ES-I3 (cell line): ENCODE measurements at regions not wholly inside any gene's neighbourhood (a gene's known extent, or its start where the extent isn't known, plus 50 kb on each side); places are given as distances from the start of the nearest gene placed in this dataset.
"Not testable (repeated sequence)": the region's sequence is repeated elsewhere in the genome, so short reads cannot be mapped to it uniquely, and the experiment has no call there.

Experiments used
- H3K36me3 ChIP-seq: 2 replicates; pipeline ENCODE4 v1.6.1; 2013; ENCODE audit warnings: mild to moderate bottlenecking, low read length, control low read depth, moderate library complexity; ENCODE audit not compliant: insufficient read depth
- H3K4me1 ChIP-seq: 2 replicates; pipeline ENCODE4 v1.6.1; 2013; ENCODE audit warnings: mild to moderate bottlenecking, control low read depth, low read length; ENCODE audit not compliant: insufficient read depth
- H3K9ac ChIP-seq: 2 replicates; pipeline ENCODE4 v1.6.1; 2013; ENCODE audit warnings: low read depth, mild to moderate bottlenecking, low read length, moderate library complexity
- H3K9me3 ChIP-seq: 2 replicates; pipeline ENCODE4 v1.6.1; 2013; ENCODE audit warnings: mild to moderate bottlenecking, low read length, moderate library complexity; ENCODE audit not compliant: control insufficient read depth, insufficient read depth

DNA sequence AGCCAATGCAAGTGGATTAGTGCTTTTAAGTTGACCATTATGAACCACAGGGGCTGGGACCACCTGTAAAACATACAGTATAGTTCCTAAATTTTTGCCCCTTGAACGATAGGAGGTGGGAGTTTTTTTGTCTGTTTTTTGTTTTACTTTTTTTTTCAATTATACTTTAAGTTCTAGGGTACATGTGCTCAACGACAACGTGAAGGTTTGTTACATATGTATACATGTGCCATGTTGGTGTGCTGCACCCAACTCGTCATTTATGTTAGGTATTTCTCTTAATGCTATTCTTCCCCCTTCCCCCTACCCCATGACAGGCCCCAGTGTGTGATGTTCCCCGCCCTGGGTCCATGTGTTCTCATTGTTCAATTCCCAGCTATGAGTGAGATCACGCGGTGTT lies 1797.9 kb upstream of the PIK3C3 start:
- Histone ChIP-seq H3K36me3 (no peaks in the 10 kb centered on the region), H3K9me3 (no peaks in the 10 kb centered on the region), H3K9ac (no peak overlapping the region), H3K4me1 (no peaks in the 10 kb centered on the region; the same call in 1 of the 2 replicates)

DNA sequence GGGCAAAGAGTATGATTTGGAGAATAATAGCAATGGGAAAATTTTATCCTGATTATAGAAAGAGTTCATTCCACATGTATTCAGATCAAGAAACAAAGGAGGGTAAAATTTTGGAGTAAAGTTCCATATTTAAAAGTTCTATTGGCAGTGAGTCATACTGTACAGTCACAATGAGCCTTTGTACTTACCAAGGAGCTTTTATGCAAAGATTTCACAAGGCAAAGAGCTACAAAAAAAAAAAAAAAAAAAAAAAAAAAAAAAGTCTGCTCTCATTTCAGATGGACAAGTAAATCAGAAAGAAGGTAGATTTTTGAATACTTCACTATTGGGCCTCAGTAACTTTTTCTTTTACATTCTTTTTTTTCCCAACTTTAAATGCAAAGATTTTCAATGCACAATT lies 1802.2 kb upstream of the PIK3C3 start:
- no peak overlapping the region for H3K9ac ChIP-seq

DNA sequence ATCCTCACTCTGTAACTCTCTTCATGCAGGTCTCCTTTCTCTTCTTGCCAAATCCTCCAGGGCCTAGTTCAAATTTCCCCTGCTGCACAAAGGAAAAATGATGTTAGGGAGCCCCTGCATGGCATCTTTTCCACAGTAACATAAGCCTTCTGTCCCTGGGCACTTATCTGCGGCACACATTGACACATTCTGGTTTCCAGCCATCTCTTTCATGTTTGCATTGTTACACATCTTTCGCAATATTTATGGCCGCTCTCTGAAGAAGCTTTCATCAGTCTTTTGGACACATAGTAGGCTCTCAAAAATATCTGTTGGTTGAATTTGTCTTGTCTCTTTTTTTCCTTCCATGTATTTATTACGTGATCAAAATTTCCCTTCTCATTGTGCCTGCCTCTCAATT lies 1806.1 kb upstream of the PIK3C3 start:
- H3K9me3 ChIP-seq, result no peaks in the 10 kb centered on the region
- no peaks in the 10 kb centered on the region for H3K36me3 ChIP-seq
- no peaks in the 10 kb centered on the region for H3K4me1 ChIP-seq
- no peak overlapping the region for H3K9ac ChIP-seq

More for the DNA sequence above, 1802.2 kb upstream of the PIK3C3 start:
- Histone ChIP-seq H3K4me1 (no peaks in the 10 kb centered on the region), H3K36me3 (no peaks in the 10 kb centered on the region), H3K9me3 (no peaks in the 10 kb centered on the region)

DNA sequence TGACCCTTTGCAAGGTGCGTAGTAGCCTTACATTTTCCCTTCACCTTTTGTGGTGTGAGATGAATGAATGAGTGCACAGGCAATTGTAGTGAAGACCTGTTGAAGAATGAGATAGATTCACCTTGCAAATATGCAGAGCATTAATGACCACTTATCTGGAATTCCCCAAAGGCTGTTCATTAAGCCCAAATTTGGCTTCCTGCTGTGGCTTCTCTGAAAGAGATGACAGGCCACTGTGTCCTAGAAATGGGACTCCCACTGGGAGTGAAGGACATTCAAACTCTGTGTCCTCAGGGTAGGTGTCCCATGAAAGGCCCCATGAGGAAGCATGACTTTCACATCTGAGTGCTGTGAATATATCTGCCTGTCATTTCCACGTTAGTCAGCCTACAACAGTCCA lies 1821.8 kb upstream of the PIK3C3 start:
- Histone ChIP-seq H3K9me3 (peaks cover 6% of the 10 kb centered on the region; the same call in 1 of the 2 replicates), H3K4me1 (no peaks in the 10 kb centered on the region), H3K9ac (no peak overlapping the region), H3K36me3 (no peaks in the 10 kb centered on the region)

DNA sequence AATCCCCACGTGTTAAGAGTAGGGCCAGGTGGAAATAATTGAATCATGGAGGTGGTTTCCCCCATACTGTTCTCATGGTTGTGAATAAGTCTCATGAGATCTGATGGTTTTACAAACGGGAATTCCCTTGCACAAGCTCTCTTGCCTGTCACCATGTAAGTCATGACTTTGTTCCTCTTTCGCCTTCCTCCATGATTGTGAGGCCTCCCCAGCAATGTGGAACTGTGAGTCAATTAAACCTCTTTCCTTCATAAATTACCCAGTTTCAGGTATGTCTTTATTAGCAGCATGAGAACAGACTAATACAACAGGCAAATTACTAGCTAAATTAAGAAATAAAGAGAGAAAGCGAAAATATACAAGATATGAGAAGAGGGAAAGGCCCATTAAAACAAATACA lies 1822.6 kb upstream of the PIK3C3 start:
- not testable (repeated sequence) for H3K9me3 ChIP-seq, H3K4me1 ChIP-seq, H3K9ac ChIP-seq, H3K36me3 ChIP-seq

DNA sequence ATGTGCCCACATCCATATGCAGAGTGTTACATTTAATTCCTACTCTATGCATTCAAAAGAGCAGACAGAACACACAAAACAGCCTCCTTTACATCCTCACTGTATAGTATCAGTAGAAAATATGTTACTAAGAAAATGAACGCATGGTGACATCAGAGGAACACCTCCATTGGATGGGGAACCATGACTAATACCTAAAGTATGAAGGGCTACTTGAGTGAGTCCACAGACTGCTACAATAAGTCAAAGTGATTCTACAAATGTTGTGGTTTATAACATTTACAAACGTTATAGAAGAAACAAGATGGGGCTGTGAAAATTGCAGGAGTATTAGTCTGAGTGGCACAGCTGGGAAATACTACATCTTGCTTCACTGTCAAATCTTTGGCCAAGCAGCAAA lies 1830.9 kb upstream of the PIK3C3 start:
- Histone ChIP-seq H3K4me1 (no peaks in the 10 kb centered on the region), H3K9me3 (peaks cover 2% of the 10 kb centered on the region; the same call in 1 of the 2 replicates)

DNA sequence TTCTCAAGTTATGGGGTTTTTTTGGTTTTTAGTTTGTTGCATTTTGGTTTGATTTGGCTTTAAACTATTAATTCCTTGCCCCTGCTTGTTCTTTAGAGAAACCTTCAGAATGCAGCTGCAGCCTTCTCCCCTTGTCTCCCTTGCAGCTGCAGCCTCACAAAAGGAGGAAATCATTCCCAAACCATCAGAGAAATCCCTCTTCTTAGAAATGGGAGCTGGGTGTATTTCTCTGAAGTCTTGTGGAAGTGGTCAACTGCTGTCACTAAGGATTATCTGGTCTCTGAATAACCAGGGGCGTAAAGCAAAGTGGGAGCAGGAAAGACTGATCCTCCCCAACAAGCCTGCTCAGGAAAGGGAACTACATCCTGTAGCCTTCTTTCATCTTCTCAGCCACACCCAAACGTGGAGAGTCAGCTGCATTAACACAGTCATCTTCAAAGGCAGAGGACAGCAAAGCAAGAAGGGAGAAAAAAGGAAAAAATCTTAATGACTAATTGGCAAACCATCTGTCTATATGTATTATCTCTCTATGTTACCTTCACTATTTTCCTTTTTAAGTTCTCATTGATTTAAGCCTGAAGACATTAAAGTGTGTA lies 1834.1 kb upstream of the PIK3C3 start:
- H3K36me3 ChIP-seq, result no peaks in the 10 kb centered on the region
- H3K9me3 ChIP-seq, result peaks cover 2% of the 10 kb centered on the region; the same call in 1 of the 2 replicates
- H3K9ac ChIP-seq, result no peak overlapping the region
- H3K4me1 ChIP-seq, result no peaks in the 10 kb centered on the region

More for the DNA sequence above, 1830.9 kb upstream of the PIK3C3 start:
- Histone ChIP-seq H3K36me3 (no peaks in the 10 kb centered on the region), H3K9ac (no peak overlapping the region)

DNA sequence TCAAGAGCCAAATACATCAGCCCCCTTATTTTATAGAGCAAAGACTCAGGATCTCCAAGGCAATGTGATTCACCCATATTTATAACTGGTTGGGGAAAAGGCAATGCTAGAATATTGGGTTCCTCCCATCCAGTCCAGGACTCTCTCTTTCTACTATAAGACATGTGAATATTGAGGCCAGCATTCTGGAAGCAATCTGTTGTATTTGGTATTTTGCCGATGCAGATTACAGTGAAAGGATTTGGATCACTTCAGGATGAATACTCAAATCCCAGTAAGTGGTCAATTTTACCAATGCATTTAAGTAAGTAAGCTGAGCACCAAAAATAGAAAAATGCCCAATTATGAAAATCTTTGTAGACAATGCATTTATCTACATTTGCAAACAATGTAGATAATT lies 1834.7 kb upstream of the PIK3C3 start:
- Histone ChIP-seq H3K4me1 (no peaks in the 10 kb centered on the region), H3K9me3 (peaks cover 2% of the 10 kb centered on the region; the same call in 1 of the 2 replicates), H3K9ac (no peak overlapping the region), H3K36me3 (no peaks in the 10 kb centered on the region)

DNA sequence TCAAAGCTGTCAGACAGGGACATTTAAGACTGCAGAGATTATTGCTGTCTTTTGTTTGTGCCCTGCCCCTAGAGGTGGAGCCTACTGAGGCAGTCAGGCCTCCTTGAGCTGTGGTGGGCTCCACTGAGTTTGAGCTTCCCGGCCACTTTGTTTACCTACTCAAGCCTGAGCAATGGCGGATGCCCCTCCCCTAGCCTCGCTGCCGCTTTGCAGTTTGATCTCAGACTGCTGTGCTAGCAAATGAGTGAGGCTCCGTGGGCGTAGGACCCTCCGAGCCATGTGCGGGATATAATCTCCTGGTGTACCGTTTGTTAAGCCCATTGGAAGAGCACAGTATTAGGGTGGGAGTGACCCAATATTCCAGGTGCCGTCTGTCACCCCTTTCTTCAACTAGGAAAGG lies 1835.5 kb upstream of the PIK3C3 start:
- not testable (repeated sequence) for H3K9ac ChIP-seq, H3K4me1 ChIP-seq, H3K36me3 ChIP-seq, H3K9me3 ChIP-seq

DNA sequence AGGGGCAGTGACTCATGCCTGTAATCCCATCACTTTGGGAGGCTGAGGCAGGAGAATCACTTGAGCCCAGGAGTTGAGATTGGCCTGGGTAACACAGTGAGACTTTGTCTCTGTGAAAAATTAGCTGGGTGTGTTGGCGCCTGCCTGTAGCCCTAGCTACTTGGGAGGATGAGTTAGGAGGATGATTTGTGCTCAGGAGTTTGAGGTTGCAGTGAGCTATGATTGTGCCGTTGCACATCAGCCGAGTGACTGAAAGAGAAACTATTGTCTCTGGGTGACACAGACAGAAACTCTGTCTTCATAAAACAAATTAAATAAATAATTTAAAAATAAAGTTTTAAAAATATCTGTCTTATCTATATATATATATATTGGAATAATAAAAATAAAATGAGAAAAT lies 1844.6 kb upstream of the PIK3C3 start:
- Histone ChIP-seq H3K9ac (no peak overlapping the region), H3K36me3 (no peaks in the 10 kb centered on the region), H3K4me1 (no peaks in the 10 kb centered on the region), H3K9me3 (no peaks in the 10 kb centered on the region)

DNA sequence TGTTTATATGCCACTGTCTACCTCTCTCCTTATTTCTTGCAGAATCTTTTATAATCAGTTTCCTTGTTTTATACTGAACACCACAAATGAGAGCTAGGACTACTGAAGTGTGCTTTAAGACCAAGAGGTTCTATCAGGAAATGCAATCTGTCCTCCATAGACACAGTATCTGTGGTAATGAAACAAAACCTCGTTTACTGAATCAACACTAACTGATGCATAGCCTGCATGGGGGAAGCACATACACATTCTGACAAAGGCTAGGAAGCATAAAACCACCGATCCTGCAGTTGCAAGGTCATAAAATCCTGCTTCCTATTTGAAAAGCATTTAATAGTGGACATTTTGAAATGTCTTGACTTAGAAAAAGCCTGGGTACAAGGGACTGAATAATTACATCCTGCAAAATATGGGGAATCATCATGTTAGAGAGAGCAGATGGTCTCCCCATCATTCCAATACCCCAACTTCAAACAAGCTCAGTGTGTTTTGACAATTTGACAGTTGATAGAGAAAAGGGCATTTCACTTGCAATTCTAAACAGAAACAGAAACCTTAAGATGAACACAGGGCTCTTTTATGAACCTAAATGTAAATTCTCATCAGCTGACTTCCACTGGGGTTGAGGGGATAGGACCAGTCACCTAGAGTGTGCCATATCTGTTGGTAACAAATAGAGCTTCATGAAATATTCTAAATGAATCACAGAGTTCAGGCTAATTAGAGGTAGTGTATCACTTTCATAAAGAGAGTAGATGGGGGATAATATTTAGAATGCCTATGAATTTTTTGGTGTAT lies 1845.6 kb upstream of the PIK3C3 start:
- H3K36me3 ChIP-seq, result no peaks in the 10 kb centered on the region
- no peak overlapping the region for H3K9ac ChIP-seq
- no peaks in the 10 kb centered on the region for H3K9me3 ChIP-seq

DNA sequence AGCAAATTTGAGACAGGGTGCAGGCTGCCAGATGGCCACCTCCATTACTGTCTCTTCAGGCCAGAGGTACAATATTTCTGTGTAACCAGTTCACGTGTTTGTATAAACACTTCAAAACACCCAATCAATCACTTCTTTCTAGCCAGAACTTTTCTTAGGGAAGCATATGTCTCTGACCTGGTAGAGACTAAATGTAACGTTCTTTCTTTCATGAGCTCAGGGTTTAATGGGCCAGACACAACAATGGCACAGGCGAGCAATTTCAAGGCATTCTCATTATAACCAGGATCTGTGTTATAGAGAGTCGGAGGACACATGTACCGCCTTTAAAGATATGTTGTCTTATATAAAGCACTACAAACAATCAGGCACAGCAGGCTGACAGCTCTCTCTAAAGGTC lies 1846.4 kb upstream of the PIK3C3 start:
- no peaks in the 10 kb centered on the region for H3K9me3 ChIP-seq
- no peaks in the 10 kb centered on the region for H3K4me1 ChIP-seq

More for the DNA sequence above, 1845.6 kb upstream of the PIK3C3 start:
- no peaks in the 10 kb centered on the region for H3K4me1 ChIP-seq

DNA sequence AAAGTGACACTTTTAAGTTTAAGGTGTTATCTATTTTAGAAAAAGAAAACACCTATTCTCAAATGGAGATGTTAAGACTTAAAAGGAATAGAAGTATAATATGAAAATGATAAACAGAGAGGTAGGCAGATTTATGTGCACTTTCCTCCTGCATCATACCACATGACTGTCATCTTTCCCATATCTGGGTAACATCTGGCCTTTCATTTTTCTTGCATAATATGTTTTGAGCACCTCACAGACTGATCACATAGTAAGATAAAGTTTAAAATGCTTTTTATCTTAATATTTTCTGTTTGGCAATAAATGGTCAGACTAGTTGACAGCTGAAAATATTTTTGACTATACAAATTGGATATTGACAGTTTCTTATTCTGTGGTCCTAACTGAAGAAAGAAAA lies 1852.1 kb upstream of the PIK3C3 start:
- Histone ChIP-seq H3K9ac (no peak overlapping the region), H3K4me1 (no peaks in the 10 kb centered on the region), H3K9me3 (no peaks in the 10 kb centered on the region), H3K36me3 (no peaks in the 10 kb centered on the region)

More for the DNA sequence above, 1846.4 kb upstream of the PIK3C3 start:
- H3K36me3 ChIP-seq, result no peaks in the 10 kb centered on the region
- H3K9ac ChIP-seq, result no peak overlapping the region

DNA sequence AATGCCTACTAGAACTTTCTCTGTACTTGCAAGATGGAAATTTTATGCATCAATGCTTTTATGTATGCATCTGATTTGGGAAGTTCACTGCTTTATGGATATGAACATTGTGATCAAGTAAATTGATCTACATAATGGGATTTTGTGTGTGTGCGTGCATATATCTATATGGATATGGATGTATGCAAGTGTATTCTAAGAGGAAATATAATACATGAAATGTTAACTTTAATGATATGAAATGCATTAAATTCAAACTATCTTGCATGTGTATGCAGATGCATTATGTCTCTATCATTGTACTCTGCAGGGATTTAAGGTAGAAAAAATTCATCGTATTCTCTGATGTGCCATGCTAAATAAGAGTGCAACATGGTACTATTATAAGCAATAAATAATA lies 1855.4 kb upstream of the PIK3C3 start:
- Histone ChIP-seq H3K9ac (no peak overlapping the region), H3K36me3 (no peaks in the 10 kb centered on the region), H3K4me1 (no peaks in the 10 kb centered on the region; the same call in 1 of the 2 replicates), H3K9me3 (no peaks in the 10 kb centered on the region)

DNA sequence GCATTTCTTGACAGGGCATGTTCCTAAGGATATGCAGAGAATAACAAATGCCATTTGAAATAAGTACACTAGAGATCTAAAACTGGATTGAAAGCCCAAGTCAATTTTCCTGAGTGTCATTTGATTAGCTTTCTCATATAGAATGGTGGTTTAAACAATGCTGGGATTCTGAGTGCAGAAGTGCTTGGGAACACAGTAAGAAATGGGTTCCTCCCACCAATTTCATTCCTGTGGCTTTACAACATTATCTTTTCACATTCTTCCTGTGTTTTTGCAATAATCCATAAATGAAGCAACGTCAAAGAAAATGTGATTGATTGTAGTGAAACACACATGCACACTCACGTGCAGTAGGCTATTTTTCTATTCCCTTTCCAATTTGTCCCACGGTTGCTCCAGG lies 1858.4 kb upstream of the PIK3C3 start:
- H3K4me1 ChIP-seq, result peaks cover 14% of the 10 kb centered on the region; the same call in 1 of the 2 replicates
- H3K36me3 ChIP-seq, result no peaks in the 10 kb centered on the region
- no peaks in the 10 kb centered on the region for H3K9me3 ChIP-seq
- H3K9ac ChIP-seq, result no peak overlapping the region
